KOPT-K1 (cell line): ENCODE measurements at regions not wholly inside any gene's neighbourhood (a gene's known extent, or its start where the extent isn't known, plus 50 kb on each side); places are given as distances from the start of the nearest gene placed in this dataset.

ENCODE experiments used
- H3K27ac ChIP-seq: fragments of 200-600 bp; sonication (generic); 2 replicates; pipeline ENCODE4 v1.5.1; 2016; ENCODE audit warnings: antibody characterized with exemption, mild to moderate bottlenecking, low read depth, low read length; ENCODE audit not compliant: poor library complexity, severe bottlenecking
- H3K36me3 ChIP-seq: fragments of 200-600 bp; sonication (generic); 2 replicates; pipeline ENCODE4 v1.5.1; 2017; ENCODE audit warnings: antibody characterized with exemption, mild to moderate bottlenecking, low read length, moderate library complexity; ENCODE audit not compliant: insufficient read depth
- H3K9me3 ChIP-seq: fragments of 200-600 bp; sonication (generic); 2 replicates; pipeline ENCODE4 v1.5.1; 2017; ENCODE audit warnings: antibody characterized with exemption, low read length, mild to moderate bottlenecking; ENCODE audit not compliant: insufficient read depth, poor library complexity, severe bottlenecking

- Histone ChIP-seq H3K36me3 (no peaks in the 10 kb centered on the region), H3K9me3 (no peaks in the 10 kb centered on the region), H3K27ac (no peak overlapping the region)
These were observed 112.2 kb upstream of the SMC2 start for GRCh38 chr9:103981912-103982311.

GRCh38 chr9:103985077-103985476, 109.0 kb upstream of the SMC2 start:
- no peak overlapping the region for H3K27ac ChIP-seq
- H3K9me3 ChIP-seq, result no peaks in the 10 kb centered on the region
- H3K36me3 ChIP-seq, result no peaks in the 10 kb centered on the region

- H3K36me3 ChIP-seq, result no peaks in the 10 kb centered on the region
- no peaks in the 10 kb centered on the region for H3K9me3 ChIP-seq
- H3K27ac ChIP-seq, result no peak overlapping the region
These were observed 105.3 kb upstream of the SMC2 start for GRCh38 chr9:103988821-103989220.

- Histone ChIP-seq H3K27ac (no peak overlapping the region), H3K9me3 (no peaks in the 10 kb centered on the region), H3K36me3 (no peaks in the 10 kb centered on the region)
These were observed 103.8 kb upstream of the SMC2 start for GRCh38 chr9:103990311-103990710.

- Histone ChIP-seq H3K36me3 (no peaks in the 10 kb centered on the region), H3K27ac (no peak overlapping the region), H3K9me3 (no peaks in the 10 kb centered on the region)
These were observed 103.1 kb upstream of the SMC2 start for GRCh38 chr9:103991001-103991400.

- Histone ChIP-seq H3K36me3 (no peaks in the 10 kb centered on the region), H3K9me3 (no peaks in the 10 kb centered on the region)
These were observed 102.4 kb upstream of the SMC2 start for GRCh38 chr9:103991698-103992097.

GRCh38 chr9:103992938-103993579, 101.0 kb upstream of the SMC2 start:
- no peaks in the 10 kb centered on the region for H3K9me3 ChIP-seq

More at GRCh38 chr9:103991698-103992097, 102.4 kb upstream of the SMC2 start:
- no peak overlapping the region for H3K27ac ChIP-seq

GRCh38 chr9:103997856-103998370, 96.2 kb upstream of the SMC2 start:
- no peaks in the 10 kb centered on the region for H3K9me3 ChIP-seq
- H3K36me3 ChIP-seq, result no peaks in the 10 kb centered on the region
- H3K27ac ChIP-seq, result no peak overlapping the region

More at GRCh38 chr9:103992938-103993579, 101.0 kb upstream of the SMC2 start:
- Histone ChIP-seq H3K36me3 (no peaks in the 10 kb centered on the region), H3K27ac (no peak overlapping the region)

GRCh38 chr9:103999375-104000062, 94.6 kb upstream of the SMC2 start:
- no peaks in the 10 kb centered on the region for H3K36me3 ChIP-seq
- no peak overlapping the region for H3K27ac ChIP-seq
- no peaks in the 10 kb centered on the region for H3K9me3 ChIP-seq

- Histone ChIP-seq H3K27ac (no peak overlapping the region), H3K36me3 (no peaks in the 10 kb centered on the region), H3K9me3 (no peaks in the 10 kb centered on the region)
These were observed 84.3 kb upstream of the SMC2 start for GRCh38 chr9:104009826-104010225.

- Histone ChIP-seq H3K27ac (no peak overlapping the region), H3K9me3 (no peaks in the 10 kb centered on the region), H3K36me3 (no peaks in the 10 kb centered on the region)
These were observed 72.0 kb upstream of the SMC2 start for GRCh38 chr9:104022083-104022482.

- H3K27ac ChIP-seq, result no peak overlapping the region
These were observed 69.0 kb upstream of the SMC2 start for GRCh38 chr9:104025104-104025503.

GRCh38 chr9:104025945-104026344, 68.2 kb upstream of the SMC2 start:
- H3K36me3 ChIP-seq, result no peaks in the 10 kb centered on the region
- H3K27ac ChIP-seq, result no peak overlapping the region
- H3K9me3 ChIP-seq, result no peaks in the 10 kb centered on the region

More at GRCh38 chr9:104025104-104025503, 69.0 kb upstream of the SMC2 start:
- H3K9me3 ChIP-seq, result no peaks in the 10 kb centered on the region
- H3K36me3 ChIP-seq, result no peaks in the 10 kb centered on the region

- Histone ChIP-seq H3K36me3 (no peaks in the 10 kb centered on the region), H3K9me3 (no peaks in the 10 kb centered on the region), H3K27ac (no peak overlapping the region)
These were observed 66.8 kb upstream of the SMC2 start for GRCh38 chr9:104027295-104027694.

- H3K9me3 ChIP-seq, result no peaks in the 10 kb centered on the region
- H3K27ac ChIP-seq, result no peak overlapping the region
- H3K36me3 ChIP-seq, result no peaks in the 10 kb centered on the region
These were observed 65.3 kb upstream of the SMC2 start for GRCh38 chr9:104028827-104029226.
